ENCODE measurements at regions not wholly inside any gene's neighbourhood (a gene's known extent, or its start where the extent isn't known, plus 50 kb on each side); places are given as distances from the start of the nearest gene placed in this dataset.

- no peak for DNase-seq
Observed at GRCh38 chr2:42888321-42889245, 96.2 kb upstream of the HAAO start.

GRCh38 chr2:42886921-42887320, 94.5 kb upstream of the HAAO start:
- DNase-seq, result no peak

GRCh38 chr2:42882756-42883155, 90.4 kb upstream of the HAAO start:
- no peak for DNase-seq

- no peak for DNase-seq
Observed at GRCh38 chr2:42881732-42882131, 89.3 kb upstream of the HAAO start.

GRCh38 chr2:42880738-42881690, 88.6 kb upstream of the HAAO start:
- no peak for DNase-seq

- DNase-seq, result no peak
Observed at GRCh38 chr2:42879913-42880737, 87.7 kb upstream of the HAAO start.

- no peak for DNase-seq
Observed at GRCh38 chr2:42879121-42879705, 86.8 kb upstream of the HAAO start.

- no peak for DNase-seq
Observed at GRCh38 chr2:42878581-42878980, 86.2 kb upstream of the HAAO start.

- no peak for DNase-seq
Observed at GRCh38 chr2:42877936-42878335, 85.6 kb upstream of the HAAO start.

- no peak for DNase-seq
Observed at GRCh38 chr2:42877511-42877910, 85.1 kb upstream of the HAAO start.

GRCh38 chr2:42876326-42876751, 84.0 kb upstream of the HAAO start:
- DNase-seq, result no peak

- DNase-seq, result no peak
Observed at GRCh38 chr2:42875880-42876279, 83.5 kb upstream of the HAAO start.

- no peak for DNase-seq
Observed at GRCh38 chr2:42874949-42875801, 82.8 kb upstream of the HAAO start.

- DNase-seq, result no peak
Observed at GRCh38 chr2:42872721-42873120, 80.3 kb upstream of the HAAO start.

- DNase-seq, result no peak
Observed at GRCh38 chr2:42871372-42871771, 79.0 kb upstream of the HAAO start.

- no peak for DNase-seq
Observed at GRCh38 chr2:42868874-42869273, 76.5 kb upstream of the HAAO start.

GRCh38 chr2:42868096-42868495, 75.7 kb upstream of the HAAO start:
- DNase-seq, result no peak

- DNase-seq, result no peak
Observed at GRCh38 chr2:42867093-42868065, 75.0 kb upstream of the HAAO start.

GRCh38 chr2:42865884-42866881, 73.8 kb upstream of the HAAO start:
- DNase-seq, result no peak
